Smooth muscle cell (in vitro differentiated cells): ENCODE measurements at regions not wholly inside any gene's neighbourhood (a gene's known extent, or its start where the extent isn't known, plus 50 kb on each side); places are given as distances from the start of the nearest gene placed in this dataset.

Experiments
- DNase-seq: peaks from one replicate; lab custom pipeline; 2025; ENCODE audit not compliant: unreplicated experiment; lab: John Stamatoyannopoulos, UW
- H2AFZ ChIP-seq: fragments of 200-600 bp; sonication (generic); 2 replicates; pipeline ENCODE4 v1.6.0; 2016; ENCODE audit warnings: antibody characterized with exemption, low read depth, mild to moderate bottlenecking
- H3F3A ChIP-seq: fragments of 200-600 bp; sonication (generic); 2 replicates; pipeline ENCODE4 v1.6.0; 2017; ENCODE audit warnings: antibody characterized with exemption, low read depth
- H3K27ac ChIP-seq: fragments of 200-600 bp; sonication (generic); 2 replicates; pipeline ENCODE4 v1.5.1; 2016; ENCODE audit warnings: low read depth, mild to moderate bottlenecking
- H3K27me3 ChIP-seq: fragments of 200-600 bp; sonication (generic); 2 replicates; pipeline ENCODE4 v1.6.1; 2016; ENCODE audit warnings: low read depth, mild to moderate bottlenecking
- H3K36me3 ChIP-seq: fragments of 200-600 bp; sonication (generic); 2 replicates; pipeline ENCODE4 v1.5.1; 2016; ENCODE audit warnings: low read depth
- H3K4me1 ChIP-seq: fragments of 200-600 bp; sonication (generic); 2 replicates; pipeline ENCODE4 v1.5.1; 2016; ENCODE audit warnings: low read depth
- H3K4me2 ChIP-seq: fragments of 200-600 bp; sonication (generic); 2 replicates; pipeline ENCODE4 v1.6.0; 2016; ENCODE audit warnings: mild to moderate bottlenecking
- H3K4me3 ChIP-seq: fragments of 200-600 bp; sonication (generic); 2 replicates; pipeline ENCODE4 v1.5.1; 2016; ENCODE audit warnings: mild to moderate bottlenecking
- H3K79me2 ChIP-seq: fragments of 200-600 bp; sonication (generic); 2 replicates; pipeline ENCODE4 v1.6.0; 2016; ENCODE audit warnings: low read depth, mild to moderate bottlenecking
- H3K9ac ChIP-seq: fragments of 200-600 bp; sonication (generic); 2 replicates; pipeline ENCODE4 v1.6.0; 2016; ENCODE audit warnings: low read depth
- H3K9me3 ChIP-seq: fragments of 200-600 bp; sonication (generic); replicated peaks from 2 replicates; pipeline ENCODE4 v1.5.1; 2016; ENCODE audit warnings: low read depth
- H4K20me1 ChIP-seq: fragments of 200-600 bp; sonication (generic); 2 replicates; pipeline ENCODE4 v1.6.0; 2016; ENCODE audit warnings: low read depth
- CTCF ChIP-seq: fragments of 200-600 bp; sonication (generic); IDR thresholded peaks from 2 replicates; pipeline ENCODE4 v1.5.1; 2017; ENCODE audit warnings: borderline replicate concordance, mild to moderate bottlenecking, antibody characterized with exemption; ENCODE audit not compliant: insufficient read depth, poor library complexity, severe bottlenecking
- WGBS: methylation state at CpG from one replicate; pipeline ENCODE4 v1.1.7; 2016; ENCODE audit warnings: low lambda C conversion rate; 5-methylcytosine and 5-hydroxymethylcytosine counted together

DNA sequence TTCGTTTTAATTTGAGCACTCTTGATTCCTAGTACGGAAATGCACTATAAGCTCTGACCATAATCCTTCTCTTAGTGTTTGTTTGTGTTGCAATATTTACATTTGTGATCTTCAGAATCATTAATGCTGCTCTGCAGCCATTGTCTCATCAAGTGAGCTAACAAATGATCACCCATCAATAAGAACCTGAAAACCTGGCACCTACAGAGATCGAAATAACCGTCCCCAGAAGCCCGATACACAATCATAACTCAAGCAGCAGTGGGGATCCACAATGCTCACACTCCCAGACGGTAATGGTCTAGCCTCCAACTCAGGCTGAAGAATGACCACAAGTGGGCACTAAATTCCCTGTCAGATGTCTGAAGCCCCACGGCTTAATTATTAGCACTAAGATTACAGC lies 156.0 kb upstream of the NFE2L3 start:
- no peak for DNase-seq
- Histone ChIP-seq H3K9me3 (no peaks in the 10 kb centered on the region), H3K27me3 (no peaks in the 10 kb centered on the region), H3K27ac (no peak overlapping the region), H3K36me3 (no peaks in the 10 kb centered on the region), H3K4me1 (no peaks in the 10 kb centered on the region), H3K79me2 (no peaks in the 10 kb centered on the region), H3K4me3 (no peak overlapping the region), H4K20me1 (no peaks in the 10 kb centered on the region), H3F3A (no peaks in the 10 kb centered on the region), H2AFZ (no peak overlapping the region), H3K9ac (no peak overlapping the region), H3K4me2 (no peak overlapping the region)
- no peak for TF ChIP-seq CTCF
- WGBS = 77% methylated on average over 7 of the region's 7 CpGs

DNA sequence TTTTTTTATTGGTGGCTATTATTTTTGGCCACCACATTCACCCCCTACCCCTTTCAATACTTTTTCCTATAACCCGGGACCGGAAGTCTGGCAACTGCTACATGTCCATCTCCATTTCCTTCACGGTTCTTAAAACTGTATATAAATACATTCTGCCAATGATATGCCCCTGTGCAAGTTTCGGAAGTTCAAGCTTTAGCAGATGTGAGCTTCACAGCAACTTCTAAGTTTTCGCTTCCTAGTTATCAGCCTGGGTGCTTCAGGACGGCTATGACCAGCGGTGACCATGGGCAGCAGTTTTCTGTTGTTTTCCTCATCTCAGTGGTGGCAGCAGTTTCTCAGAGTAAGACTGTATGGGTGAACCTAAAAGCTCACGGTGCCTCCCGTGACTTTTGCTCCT lies 153.5 kb upstream of the NFE2L3 start:
- H3K27ac ChIP-seq = no peak overlapping the region
- WGBS = 91% methylated on average over 9 of the region's 9 CpGs

DNA sequence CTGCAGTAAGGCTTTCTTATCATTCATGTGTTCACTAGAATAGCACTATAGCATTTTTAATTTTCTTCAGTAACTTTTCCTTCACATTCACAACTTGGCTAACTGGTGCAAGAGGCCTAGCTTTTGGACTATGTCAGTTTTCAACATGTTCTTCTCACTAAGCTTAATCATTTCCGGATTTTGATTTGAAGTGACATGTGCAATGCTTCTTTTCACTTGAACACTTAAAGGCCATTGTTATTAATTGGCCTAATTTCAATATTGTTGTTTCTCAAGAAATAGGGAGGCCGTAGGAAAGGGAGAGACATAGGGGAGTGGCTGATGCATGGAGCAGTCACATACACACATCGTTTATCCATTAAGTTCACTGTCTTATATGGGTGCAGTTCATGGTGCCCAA lies 151.2 kb upstream of the NFE2L3 start:
- TF ChIP-seq CTCF = no peak
- H3K27me3 ChIP-seq = no peaks in the 10 kb centered on the region
- no peaks in the 10 kb centered on the region for H3K36me3 ChIP-seq
- H3K9ac ChIP-seq = no peak overlapping the region
- no peak overlapping the region for H3K27ac ChIP-seq
- no peaks in the 10 kb centered on the region for H3K9me3 ChIP-seq
- no peak overlapping the region for H2AFZ ChIP-seq
- no peaks in the 10 kb centered on the region for H4K20me1 ChIP-seq
- H3K4me2 ChIP-seq = no peak overlapping the region
- H3K79me2 ChIP-seq = no peaks in the 10 kb centered on the region
- no peak overlapping the region for H3K4me3 ChIP-seq
- H3F3A ChIP-seq = no peaks in the 10 kb centered on the region
- WGBS = 94% methylated on average over 3 of the region's 3 CpGs
- no peak for DNase-seq
- H3K4me1 ChIP-seq = no peaks in the 10 kb centered on the region

More for the DNA sequence above, 153.5 kb upstream of the NFE2L3 start:
- H3K4me1 ChIP-seq = no peaks in the 10 kb centered on the region
- H3K27me3 ChIP-seq = no peaks in the 10 kb centered on the region
- H3K79me2 ChIP-seq = no peaks in the 10 kb centered on the region
- no peaks in the 10 kb centered on the region for H3K36me3 ChIP-seq
- no peak overlapping the region for H3K4me2 ChIP-seq
- no peaks in the 10 kb centered on the region for H4K20me1 ChIP-seq
- no peak overlapping the region for H2AFZ ChIP-seq
- no peaks in the 10 kb centered on the region for H3K9me3 ChIP-seq
- no peak for TF ChIP-seq CTCF
- H3K4me3 ChIP-seq = no peak overlapping the region
- H3K9ac ChIP-seq = no peak overlapping the region
- no peaks in the 10 kb centered on the region for H3F3A ChIP-seq
- no peak for DNase-seq

DNA sequence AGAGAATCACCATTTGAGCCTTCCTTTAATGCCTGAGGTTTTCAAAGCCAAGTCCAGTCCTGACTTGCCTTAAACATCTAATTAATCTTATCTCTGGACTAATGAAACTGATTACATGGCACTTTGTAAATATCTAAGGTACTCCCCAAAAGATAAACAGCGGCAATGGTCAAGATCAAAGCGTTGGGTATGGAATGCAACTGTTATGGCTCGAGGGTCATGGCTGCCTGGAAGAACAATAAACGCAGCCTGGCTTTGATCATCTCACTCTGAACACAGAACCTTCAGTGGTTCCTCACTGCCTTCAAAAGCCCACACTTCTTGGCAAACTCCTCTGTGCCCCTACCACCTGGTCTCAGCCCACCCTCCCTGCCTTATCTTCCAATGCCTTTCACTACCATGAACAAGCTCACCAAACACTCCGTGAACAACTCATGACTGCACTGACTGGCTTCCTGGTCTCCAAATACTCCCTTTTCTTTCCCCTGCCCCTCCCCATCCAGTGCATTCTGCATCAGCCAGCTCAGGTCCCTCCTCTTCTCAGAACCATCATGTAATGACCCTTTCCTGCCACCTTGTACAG lies 150.2 kb upstream of the NFE2L3 start:
- H3K4me1 ChIP-seq = no peaks in the 10 kb centered on the region
- H3K27me3 ChIP-seq = no peaks in the 10 kb centered on the region
- H3K79me2 ChIP-seq = no peaks in the 10 kb centered on the region
- no peaks in the 10 kb centered on the region for H4K20me1 ChIP-seq
- no peak for TF ChIP-seq CTCF
- H3K27ac ChIP-seq = no peak overlapping the region
- WGBS = 33% methylated on average over 5 of the region's 5 CpGs
- H3K36me3 ChIP-seq = no peaks in the 10 kb centered on the region
- no peaks in the 10 kb centered on the region for H3K9me3 ChIP-seq
- H3K4me2 ChIP-seq = no peak overlapping the region
- H3K9ac ChIP-seq = no peak overlapping the region
- DNase-seq = no peak
- H2AFZ ChIP-seq = no peak overlapping the region
- H3F3A ChIP-seq = no peaks in the 10 kb centered on the region
- H3K4me3 ChIP-seq = no peak overlapping the region
